ENCODE measurements at regions not wholly inside any gene's neighbourhood (a gene's known extent, or its start where the extent isn't known, plus 50 kb on each side); places are given as distances from the start of the nearest gene placed in this dataset.

GRCh38 chr20:56976336-56976735 is 290.1 kb downstream of the BMP7 start:
- no peak for DNase-seq

- no peak for DNase-seq
Measured at GRCh38 chr20:56978475-56978874, 288.0 kb downstream of the BMP7 start.

- DNase-seq = no peak
Measured at GRCh38 chr20:56979125-56979524, 287.3 kb downstream of the BMP7 start.

- no peak for DNase-seq
Measured at GRCh38 chr20:56981301-56981700, 285.1 kb downstream of the BMP7 start.

GRCh38 chr20:56983813-56984212 is 282.6 kb downstream of the BMP7 start:
- no peak for DNase-seq

- no peak for DNase-seq
Measured at GRCh38 chr20:56985066-56985685, 281.3 kb downstream of the BMP7 start.

GRCh38 chr20:56986476-56986875 is 280.0 kb downstream of the BMP7 start:
- no peak for DNase-seq

- no peak for DNase-seq
Measured at GRCh38 chr20:56986931-56987720, 279.3 kb downstream of the BMP7 start.

- DNase-seq = no peak
Measured at GRCh38 chr20:56987986-56988385, 278.5 kb downstream of the BMP7 start.

GRCh38 chr20:56988446-56988845 is 278.0 kb downstream of the BMP7 start:
- no peak for DNase-seq

- DNase-seq = no peak
Measured at GRCh38 chr20:56989516-56989915, 276.9 kb downstream of the BMP7 start.

GRCh38 chr20:56993020-56993559 is 273.4 kb downstream of the BMP7 start:
- DNase-seq = no peak

- DNase-seq = no peak
Measured at GRCh38 chr20:56994006-56994405, 272.4 kb downstream of the BMP7 start.

GRCh38 chr20:56995149-56995548 is 271.3 kb downstream of the BMP7 start:
- DNase-seq = no peak

- peak; percentile 5 for DNase-seq
Measured at GRCh38 chr20:56995635-56996075, 270.8 kb downstream of the BMP7 start.

- no peak for DNase-seq
Measured at GRCh38 chr20:56996533-56996932, 269.9 kb downstream of the BMP7 start.

GRCh38 chr20:56998438-56998837 is 268.0 kb downstream of the BMP7 start:
- DNase-seq = no peak

- DNase-seq = no peak
Measured at GRCh38 chr20:57000441-57000968, 265.9 kb downstream of the BMP7 start.

- no peak for DNase-seq
Measured at GRCh38 chr20:57001126-57001767, 265.2 kb downstream of the BMP7 start.

GRCh38 chr20:57002066-57002570 is 264.3 kb downstream of the BMP7 start:
- no peak for DNase-seq

GRCh38 chr20:57003012-57003411 is 263.4 kb downstream of the BMP7 start:
- no peak for DNase-seq

GRCh38 chr20:57004416-57004815 is 262.0 kb downstream of the BMP7 start:
- no peak for DNase-seq
